ENCODE measurements at regions not wholly inside any gene's neighbourhood (a gene's known extent, or its start where the extent isn't known, plus 50 kb on each side); places are given as distances from the start of the nearest gene placed in this dataset.

DNA sequence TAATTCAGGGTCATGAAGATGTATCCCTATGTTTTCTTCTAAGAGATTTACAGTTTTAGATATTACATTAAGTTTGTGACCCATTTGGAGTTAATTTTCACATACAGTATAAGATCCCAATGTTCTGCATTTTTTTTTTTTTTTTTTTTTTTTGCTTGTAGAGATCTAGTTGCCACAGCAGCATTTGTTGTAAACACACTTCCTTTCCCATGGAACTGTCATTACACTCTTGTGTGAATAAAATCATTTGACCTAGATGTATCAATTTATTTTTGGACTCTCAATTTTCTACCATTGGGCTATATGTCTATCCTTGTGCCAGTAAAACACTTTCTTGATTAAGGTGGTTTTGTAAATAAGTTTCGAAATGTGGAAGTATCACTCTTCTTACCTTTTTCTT lies 1107.2 kb downstream of the TECRL start (continued):
- TF ChIP-seq BRCA1 (IDR thresholded peaks at IDR 0.05; ENCODE audit: low read depth, low read length): no peak
- TF ChIP-seq, protein P1, sequence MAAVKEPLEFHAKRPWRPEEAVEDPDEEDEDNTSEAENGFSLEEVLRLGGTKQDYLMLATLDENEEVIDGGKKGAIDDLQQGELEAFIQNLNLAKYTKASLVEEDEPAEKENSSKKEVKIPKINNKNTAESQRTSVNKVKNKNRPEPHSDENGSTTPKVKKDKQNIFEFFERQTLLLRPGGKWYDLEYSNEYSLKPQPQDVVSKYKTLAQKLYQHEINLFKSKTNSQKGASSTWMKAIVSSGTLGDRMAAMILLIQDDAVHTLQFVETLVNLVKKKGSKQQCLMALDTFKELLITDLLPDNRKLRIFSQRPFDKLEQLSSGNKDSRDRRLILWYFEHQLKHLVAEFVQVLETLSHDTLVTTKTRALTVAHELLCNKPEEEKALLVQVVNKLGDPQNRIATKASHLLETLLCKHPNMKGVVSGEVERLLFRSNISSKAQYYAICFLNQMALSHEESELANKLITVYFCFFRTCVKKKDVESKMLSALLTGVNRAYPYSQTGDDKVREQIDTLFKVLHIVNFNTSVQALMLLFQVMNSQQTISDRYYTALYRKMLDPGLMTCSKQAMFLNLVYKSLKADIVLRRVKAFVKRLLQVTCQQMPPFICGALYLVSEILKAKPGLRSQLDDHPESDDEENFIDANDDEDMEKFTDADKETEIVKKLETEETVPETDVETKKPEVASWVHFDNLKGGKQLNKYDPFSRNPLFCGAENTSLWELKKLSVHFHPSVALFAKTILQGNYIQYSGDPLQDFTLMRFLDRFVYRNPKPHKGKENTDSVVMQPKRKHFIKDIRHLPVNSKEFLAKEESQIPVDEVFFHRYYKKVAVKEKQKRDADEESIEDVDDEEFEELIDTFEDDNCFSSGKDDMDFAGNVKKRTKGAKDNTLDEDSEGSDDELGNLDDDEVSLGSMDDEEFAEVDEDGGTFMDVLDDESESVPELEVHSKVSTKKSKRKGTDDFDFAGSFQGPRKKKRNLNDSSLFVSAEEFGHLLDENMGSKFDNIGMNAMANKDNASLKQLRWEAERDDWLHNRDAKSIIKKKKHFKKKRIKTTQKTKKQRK (IDR thresholded peaks at IDR 0.05; ENCODE audit: low read depth, low read length): no peak
- no peak for TF ChIP-seq ZZZ3 (IDR thresholded peaks at IDR 0.05; ENCODE audit: control insufficient read depth, insufficient read length, low read depth)
- TF ChIP-seq, protein P2, sequence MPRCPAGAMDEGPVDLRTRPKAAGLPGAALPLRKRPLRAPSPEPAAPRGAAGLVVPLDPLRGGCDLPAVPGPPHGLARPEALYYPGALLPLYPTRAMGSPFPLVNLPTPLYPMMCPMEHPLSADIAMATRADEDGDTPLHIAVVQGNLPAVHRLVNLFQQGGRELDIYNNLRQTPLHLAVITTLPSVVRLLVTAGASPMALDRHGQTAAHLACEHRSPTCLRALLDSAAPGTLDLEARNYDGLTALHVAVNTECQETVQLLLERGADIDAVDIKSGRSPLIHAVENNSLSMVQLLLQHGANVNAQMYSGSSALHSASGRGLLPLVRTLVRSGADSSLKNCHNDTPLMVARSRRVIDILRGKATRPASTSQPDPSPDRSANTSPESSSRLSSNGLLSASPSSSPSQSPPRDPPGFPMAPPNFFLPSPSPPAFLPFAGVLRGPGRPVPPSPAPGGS (IDR thresholded peaks at IDR 0.05; ENCODE audit: borderline replicate concordance, insufficient read depth, low read depth, low read length, poor library complexity, severe bottlenecking): no peak
- TF ChIP-seq TARDBP (IDR thresholded peaks at IDR 0.05; ENCODE audit: borderline replicate concordance): no peak
- TF ChIP-seq ATF7 (IDR thresholded peaks at IDR 0.05; ENCODE audit: low read depth): no peak
- no peak for TF ChIP-seq FOS (IDR thresholded peaks at IDR 0.05; ENCODE audit: borderline replicate concordance, extremely low read depth, insufficient read length)

DNA sequence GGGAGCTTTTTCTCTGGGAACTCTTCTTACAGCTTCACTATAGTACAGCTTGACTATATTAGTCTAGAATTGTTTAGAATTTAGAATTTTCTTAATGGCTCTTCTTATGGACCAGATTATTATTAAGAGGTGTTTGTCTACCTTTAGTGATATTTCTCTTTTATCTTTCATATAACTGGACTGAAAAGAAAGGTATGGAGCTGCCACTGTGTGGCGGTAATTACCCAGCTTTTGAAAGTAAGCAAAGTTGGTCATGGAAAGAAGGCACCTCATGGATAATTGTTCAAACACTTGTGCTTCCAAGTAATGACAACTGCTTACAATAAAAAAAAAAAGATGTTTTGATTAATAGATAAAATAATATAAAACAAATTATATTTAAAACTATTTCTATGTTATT lies 1112.5 kb downstream of the TECRL start:
- intact Hi-C loops (cut with micrococcal nuclease; ENCODE audit: unreplicated experiment) (loop anchor here (2.0 kb wide), 1 partner anchor 266 kb away; no protein-coding TSS in a partner anchor), in situ Hi-C loops (cut with MboI) (no loop called here)
- H3K4me1 ChIP-seq (ENCODE audit: control insufficient read depth, insufficient read depth, low read length): no peaks in the 10 kb centered on the region
- ATAC-seq: peak; percentile 42; the same call in 1 of the 3 replicates
- TF ChIP-seq NFIC (IDR thresholded peaks at IDR 0.05; ENCODE audit: low read depth, low read length): no peak
- no peak for TF ChIP-seq NBN (IDR thresholded peaks at IDR 0.05)
- no peak for TF ChIP-seq SREBF2 (IDR thresholded peaks at IDR 0.05; ENCODE audit: low read length)
- TF ChIP-seq, protein P3, sequence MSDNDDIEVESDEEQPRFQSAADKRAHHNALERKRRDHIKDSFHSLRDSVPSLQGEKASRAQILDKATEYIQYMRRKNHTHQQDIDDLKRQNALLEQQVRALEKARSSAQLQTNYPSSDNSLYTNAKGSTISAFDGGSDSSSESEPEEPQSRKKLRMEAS (IDR thresholded peaks at IDR 0.05; ENCODE audit: low read depth, low read length): no peak
- TF ChIP-seq POLR2AphosphoS2 (IDR thresholded peaks at IDR 0.05; ENCODE audit: low read depth, low read length): no peak
- TF ChIP-seq RAD21 (IDR thresholded peaks at IDR 0.05; ENCODE audit: insufficient read depth, low read depth, low read length): peak; percentile 69
- TF ChIP-seq SMC3 (IDR thresholded peaks at IDR 0.05; ENCODE audit: borderline replicate concordance, low read length): peak; percentile 59; the same call in 1 of the 2 replicates
- TF ChIP-seq, protein P4, sequence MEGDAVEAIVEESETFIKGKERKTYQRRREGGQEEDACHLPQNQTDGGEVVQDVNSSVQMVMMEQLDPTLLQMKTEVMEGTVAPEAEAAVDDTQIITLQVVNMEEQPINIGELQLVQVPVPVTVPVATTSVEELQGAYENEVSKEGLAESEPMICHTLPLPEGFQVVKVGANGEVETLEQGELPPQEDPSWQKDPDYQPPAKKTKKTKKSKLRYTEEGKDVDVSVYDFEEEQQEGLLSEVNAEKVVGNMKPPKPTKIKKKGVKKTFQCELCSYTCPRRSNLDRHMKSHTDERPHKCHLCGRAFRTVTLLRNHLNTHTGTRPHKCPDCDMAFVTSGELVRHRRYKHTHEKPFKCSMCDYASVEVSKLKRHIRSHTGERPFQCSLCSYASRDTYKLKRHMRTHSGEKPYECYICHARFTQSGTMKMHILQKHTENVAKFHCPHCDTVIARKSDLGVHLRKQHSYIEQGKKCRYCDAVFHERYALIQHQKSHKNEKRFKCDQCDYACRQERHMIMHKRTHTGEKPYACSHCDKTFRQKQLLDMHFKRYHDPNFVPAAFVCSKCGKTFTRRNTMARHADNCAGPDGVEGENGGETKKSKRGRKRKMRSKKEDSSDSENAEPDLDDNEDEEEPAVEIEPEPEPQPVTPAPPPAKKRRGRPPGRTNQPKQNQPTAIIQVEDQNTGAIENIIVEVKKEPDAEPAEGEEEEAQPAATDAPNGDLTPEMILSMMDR (IDR thresholded peaks at IDR 0.05 in 2 of 3, conservative IDR thresholded peaks at IDR 0.05 in 1 of 3; ENCODE audit: control insufficient read depth in 2 of 3, extremely low read depth in 1 of 3, insufficient read depth in 1 of 3, low read depth in 3 of 3, low read length in 3 of 3): peak in 1 of 3 experiments; percentile 40; a peak in 2 of 6 replicates
- no peak for TF ChIP-seq TARDBP (IDR thresholded peaks at IDR 0.05; ENCODE audit: borderline replicate concordance)
- no peak for TF ChIP-seq ESRRA (IDR thresholded peaks at IDR 0.05; ENCODE audit: low read length)
- H3K4me3 ChIP-seq: no peak overlapping the region
- DNase-seq (ENCODE audit: low read depth, low spot score): no peak
- CTCF ChIA-PET: interaction anchor here (0.5 to 5.4 kb wide), 18 partner anchors 9 to 1287 kb away, joined by 3 to 120 read pairs (median 4); no protein-coding TSS in a partner anchor
- H3K9ac ChIP-seq (ENCODE audit: control insufficient read depth, insufficient read depth, low read length): no peak overlapping the region
- H4K20me1 ChIP-seq (ENCODE audit: control insufficient read depth, insufficient read depth): no peaks in the 10 kb centered on the region
- RAD21 ChIA-PET (ENCODE audit: unreplicated experiment): interaction anchor here (0.8 to 2.8 kb wide), 8 partner anchors 9 to 1242 kb away, joined by 3 to 74 read pairs (median 4); no protein-coding TSS in a partner anchor
- no peak for FAIRE-seq
- POLR2A ChIA-PET: no interaction called here
- no peak overlapping the region for H3K4me2 ChIP-seq (ENCODE audit: control insufficient read depth, insufficient read depth)
- WGBS (ENCODE audit: insufficient coverage, insufficient replicate concordance, low lambda C conversion rate, missing lambda C conversion rate): 44% methylated on average over 1 of the region's 1 CpG
- H3K27ac ChIP-seq (ENCODE audit: control insufficient read depth, insufficient read depth): no peak overlapping the region
- SMC1A ChIA-PET (ENCODE audit: uncharacterized antibody, unreplicated experiment): interaction anchor here (0.6 to 4.7 kb wide), 9 partner anchors 9 to 1242 kb away, joined by 3 to 75 read pairs (median 4); no protein-coding TSS in a partner anchor
- no peaks in the 10 kb centered on the region for H3K36me3 ChIP-seq (ENCODE audit: control insufficient read depth in 2 of 2, insufficient read depth in 2 of 2, low read length in 1 of 2)
- H3K9me3 ChIP-seq (replicated peaks; ENCODE audit: control insufficient read depth, insufficient read depth, low read length): no peaks in the 10 kb centered on the region
- no peak overlapping the region for H2AFZ ChIP-seq (ENCODE audit: control insufficient read depth, low read depth, low read length)
- no TSS peak for BruUV-seq (replicated peaks)
- no peaks in the 10 kb centered on the region for H3K79me2 ChIP-seq (ENCODE audit: control insufficient read depth, insufficient read depth, low read length)
- no peaks in the 10 kb centered on the region for H3K27me3 ChIP-seq (replicated peaks in 1 of 2; ENCODE audit: control insufficient read depth in 2 of 2, insufficient read depth in 2 of 2, low read length in 1 of 2)

Measured in GM12878 (cell line).